Uterus (tissue), 2 donors: ENCODE measurements at regions not wholly inside any gene's neighbourhood (a gene's known extent, or its start where the extent isn't known, plus 50 kb on each side); places are given as distances from the start of the nearest gene placed in this dataset.

Experiments used
- POLR2A ChIP-seq, 2 donors: fragments of 450-650 bp; IDR thresholded peaks; one replicate each; pipeline ENCODE4 v1.6.1; 2016; ENCODE audit warnings: antibody characterized with exemption in 2 of 2, mild to moderate bottlenecking in 1 of 2, moderate library complexity in 1 of 2
- TF ChIP-seq, protein P1 (sequence below), 4 experiments: fragments of 200-600 bp in 2 of 4; fragments of 450-650 bp in 2 of 4; sonication (generic) in 2 of 4; IDR thresholded peaks; one replicate each; pipeline ENCODE4 v1.5.1; 2016 to 2019; ENCODE audit warnings: antibody characterized with exemption in 4 of 4, mild to moderate bottlenecking in 2 of 4, moderate library complexity in 1 of 4

DNA sequence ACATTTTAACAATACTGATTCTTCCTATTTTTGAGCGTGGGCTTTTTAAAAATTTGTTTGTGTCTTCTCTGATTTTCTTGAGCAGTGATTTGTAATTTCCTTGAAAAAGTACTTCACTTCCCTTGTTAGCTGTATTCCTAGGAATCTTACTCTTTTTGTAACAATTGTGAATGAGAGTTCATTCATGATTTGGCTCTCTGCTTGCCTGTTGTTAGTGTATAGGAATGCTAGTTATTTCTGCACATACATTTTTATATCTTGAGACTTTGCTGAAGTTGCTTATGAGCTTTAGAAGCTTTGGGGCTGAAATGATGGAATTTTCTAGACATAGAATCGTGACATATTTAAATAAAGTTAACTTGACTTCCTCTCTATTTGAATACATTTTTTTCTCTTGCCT lies 582.8 kb upstream of the BCHE start:
- TF ChIP-seq POLR2A (IDR thresholded peaks at IDR 0.05) = no peak
- TF ChIP-seq, protein P1, sequence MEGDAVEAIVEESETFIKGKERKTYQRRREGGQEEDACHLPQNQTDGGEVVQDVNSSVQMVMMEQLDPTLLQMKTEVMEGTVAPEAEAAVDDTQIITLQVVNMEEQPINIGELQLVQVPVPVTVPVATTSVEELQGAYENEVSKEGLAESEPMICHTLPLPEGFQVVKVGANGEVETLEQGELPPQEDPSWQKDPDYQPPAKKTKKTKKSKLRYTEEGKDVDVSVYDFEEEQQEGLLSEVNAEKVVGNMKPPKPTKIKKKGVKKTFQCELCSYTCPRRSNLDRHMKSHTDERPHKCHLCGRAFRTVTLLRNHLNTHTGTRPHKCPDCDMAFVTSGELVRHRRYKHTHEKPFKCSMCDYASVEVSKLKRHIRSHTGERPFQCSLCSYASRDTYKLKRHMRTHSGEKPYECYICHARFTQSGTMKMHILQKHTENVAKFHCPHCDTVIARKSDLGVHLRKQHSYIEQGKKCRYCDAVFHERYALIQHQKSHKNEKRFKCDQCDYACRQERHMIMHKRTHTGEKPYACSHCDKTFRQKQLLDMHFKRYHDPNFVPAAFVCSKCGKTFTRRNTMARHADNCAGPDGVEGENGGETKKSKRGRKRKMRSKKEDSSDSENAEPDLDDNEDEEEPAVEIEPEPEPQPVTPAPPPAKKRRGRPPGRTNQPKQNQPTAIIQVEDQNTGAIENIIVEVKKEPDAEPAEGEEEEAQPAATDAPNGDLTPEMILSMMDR (IDR thresholded peaks at IDR 0.05) = no peak
